Activated CD8-positive, alpha-beta T cell treated with anti-CD3 and anti-CD28 coated beads for 36 hours (primary cell): ENCODE measurements at regions not wholly inside any gene's neighbourhood (a gene's known extent, or its start where the extent isn't known, plus 50 kb on each side); places are given as distances from the start of the nearest gene placed in this dataset.

Source experiments
- ATAC-seq: fragments of 200-7000 bp; cut with Tn5 transposase; one replicate; pipeline ENCODE4 v1.10.0; 2021; ENCODE audit warnings: mild to moderate bottlenecking, moderate library complexity
- CTCF ChIA-PET: fragments of 350-600 bp; sonication (Branson Sonifier 250); formaldehyde crosslinking; loops from one replicate; lab custom pipeline; 2021; ENCODE audit warnings: antibody characterized with exemption; lab: Charles Lee
- POLR2A ChIA-PET: fragments of 350-600 bp; sonication (Branson Sonifier 250); formaldehyde crosslinking; loops from one replicate; lab custom pipeline; 2021; ENCODE audit warnings: antibody characterized with exemption; lab: Charles Lee
- DNase-seq: peaks from one replicate; pipeline ENCODE4 v3.0.0-alpha.2; 2020
- H3K27ac Mint-ChIP-seq: one replicate; pipeline ENCODE4 v1.8.0; 2021; ENCODE audit warnings: mild to moderate bottlenecking, mixed read lengths
- H3K27me3 Mint-ChIP-seq: one replicate; pipeline ENCODE4 v1.8.0; 2021; ENCODE audit warnings: mixed read lengths
- H3K36me3 Mint-ChIP-seq: one replicate; pipeline ENCODE4 v1.8.0; 2021; ENCODE audit warnings: low read depth, mixed read lengths
- H3K4me1 Mint-ChIP-seq: one replicate; pipeline ENCODE4 v1.8.0; 2021; ENCODE audit warnings: low read depth, mixed read lengths
- H3K4me3 Mint-ChIP-seq: one replicate; pipeline ENCODE4 v1.8.0; 2021; ENCODE audit warnings: mild to moderate bottlenecking, moderate library complexity, mixed read lengths
- H3K9me3 Mint-ChIP-seq: one replicate; pipeline ENCODE4 v1.8.0; 2021; ENCODE audit warnings: mixed read lengths
- CTCF ChIP-seq: fragments of 200-600 bp; IDR thresholded peaks from one replicate; pipeline ENCODE4 v1.8.0; 2022; ENCODE audit warnings: antibody characterized with exemption, mild to moderate bottlenecking
- intact Hi-C: fragments of 100-400 bp; cut with micrococcal nuclease; formaldehyde crosslinking; loops from one replicate; pipeline ENCODE4 v1.10.0; 2022

- Mint-ChIP-seq H3K27me3 (peaks cover 3% of the 10 kb centered on the region), H3K9me3 (no peaks in the 10 kb centered on the region), H3K4me3 (no peak overlapping the region), H3K36me3 (no peaks in the 10 kb centered on the region), H3K27ac (no peak overlapping the region), H3K4me1 (no peaks in the 10 kb centered on the region)
- DNase-seq, result no peak
- ChIA-PET POLR2A (no interaction called here), CTCF (interaction anchor here (1.1 kb wide), 1 partner anchor 14 kb away, joined by 3 read pairs; no protein-coding TSS in a partner anchor)
- intact Hi-C loops, result no loop called here
- TF ChIP-seq CTCF, result no peak
- ATAC-seq, result no peak
Measured at GRCh38 chr10:108911814-108912541, 1011.3 kb downstream of the XPNPEP1 start.

GRCh38 chr10:108908096-108908495, 1015.2 kb downstream of the XPNPEP1 start:
- peaks cover 2% of the 10 kb centered on the region for H3K9me3 Mint-ChIP-seq
- ATAC-seq, result no peak
- ChIA-PET POLR2A (no interaction called here), CTCF (no interaction called here)
- no peaks in the 10 kb centered on the region for H3K36me3 Mint-ChIP-seq
- intact Hi-C loops, result no loop called here
- no peak overlapping the region for H3K4me3 Mint-ChIP-seq
- TF ChIP-seq CTCF, result no peak
- no peak for DNase-seq
- H3K27me3 Mint-ChIP-seq, result peaks cover 3% of the 10 kb centered on the region
- H3K4me1 Mint-ChIP-seq, result no peaks in the 10 kb centered on the region
- no peak overlapping the region for H3K27ac Mint-ChIP-seq

- no peak overlapping the region for H3K4me3 Mint-ChIP-seq
- intact Hi-C loops, result no loop called here
- no peak for DNase-seq
- ATAC-seq, result no peak
- no peaks in the 10 kb centered on the region for H3K27me3 Mint-ChIP-seq
- no peak for TF ChIP-seq CTCF
- H3K27ac Mint-ChIP-seq, result no peak overlapping the region
- ChIA-PET CTCF (no interaction called here), POLR2A (no interaction called here)
- peaks cover 2% of the 10 kb centered on the region for H3K9me3 Mint-ChIP-seq
- H3K4me1 Mint-ChIP-seq, result no peaks in the 10 kb centered on the region
- H3K36me3 Mint-ChIP-seq, result no peaks in the 10 kb centered on the region
Measured at GRCh38 chr10:108905821-108906220, 1017.5 kb downstream of the XPNPEP1 start.

- Mint-ChIP-seq H3K4me1 (no peaks in the 10 kb centered on the region), H3K27ac (no peak overlapping the region), H3K36me3 (no peaks in the 10 kb centered on the region), H3K27me3 (no peaks in the 10 kb centered on the region), H3K9me3 (peaks cover 2% of the 10 kb centered on the region), H3K4me3 (no peak overlapping the region)
- ATAC-seq (no peak), DNase-seq (no peak)
- intact Hi-C loops, result no loop called here
- ChIA-PET CTCF (no interaction called here), POLR2A (no interaction called here)
- no peak for TF ChIP-seq CTCF
Measured at GRCh38 chr10:108905171-108905570, 1018.1 kb downstream of the XPNPEP1 start.

- POLR2A ChIA-PET, result no interaction called here
- Mint-ChIP-seq H3K27ac (no peak overlapping the region), H3K4me1 (no peaks in the 10 kb centered on the region), H3K36me3 (no peaks in the 10 kb centered on the region), H3K27me3 (no peaks in the 10 kb centered on the region), H3K9me3 (peaks cover 2% of the 10 kb centered on the region), H3K4me3 (no peak overlapping the region)
- DNase-seq (no peak), ATAC-seq (no peak)
- TF ChIP-seq CTCF, result no peak
- intact Hi-C loops, result no loop called here
- CTCF ChIA-PET, result no interaction called here
Measured at GRCh38 chr10:108904163-108904838, 1019.0 kb downstream of the XPNPEP1 start.
